SU-DHL-6 (cell line): ENCODE measurements at regions not wholly inside any gene's neighbourhood (a gene's known extent, or its start where the extent isn't known, plus 50 kb on each side); places are given as distances from the start of the nearest gene placed in this dataset.

Experiments used
- H2AFZ ChIP-seq: fragments of 200-600 bp; sonication (generic); 2 replicates; pipeline ENCODE4 v1.6.1; 2014; ENCODE audit warnings: low read depth, mild to moderate bottlenecking, moderate library complexity, mixed read lengths, antibody characterized with exemption, low read length; ENCODE audit not compliant: severe bottlenecking
- H3F3A ChIP-seq: fragments of 200-600 bp; shearing (Covaris generic); 2 replicates; pipeline ENCODE4 v1.6.0; 2016; ENCODE audit warnings: antibody characterized with exemption, mild to moderate bottlenecking; ENCODE audit not compliant: insufficient read depth
- H3K27ac ChIP-seq: fragments of 200-600 bp; sonication (generic); 2 replicates; pipeline ENCODE4 v1.5.1; 2016; ENCODE audit warnings: low read depth, mild to moderate bottlenecking, low read length, moderate library complexity, mixed read lengths
- H3K27me3 ChIP-seq: fragments of 200-600 bp; sonication (generic), shearing (Covaris generic); 2 replicates; pipeline ENCODE4 v1.6.0; 2014; ENCODE audit warnings: mild to moderate bottlenecking, low read length
- H3K36me3 ChIP-seq: fragments of 200-600 bp; sonication (generic); 2 replicates; pipeline ENCODE4 v1.6.1; 2014; ENCODE audit warnings: mild to moderate bottlenecking, low read length, mixed read lengths
- H3K4me2 ChIP-seq: fragments of 300-600, 200-600 bp; shearing (Covaris generic), sonication (generic); 2 replicates; pipeline ENCODE4 v1.6.0; 2014; ENCODE audit warnings: low read length, low read depth, mild to moderate bottlenecking; ENCODE audit not compliant: poor library complexity, severe bottlenecking
- H3K4me3 ChIP-seq: fragments of 200-600 bp; sonication (generic); 2 replicates; pipeline ENCODE4 v1.5.1; 2014; ENCODE audit warnings: antibody characterized with exemption, low read length, mild to moderate bottlenecking, mixed read lengths; ENCODE audit not compliant: insufficient read depth, poor library complexity, severe bottlenecking
- H3K79me2 ChIP-seq: fragments of 200-600 bp; sonication (generic); 2 replicates; pipeline ENCODE4 v1.6.1; 2014; ENCODE audit warnings: mild to moderate bottlenecking, low read length, moderate library complexity; ENCODE audit not compliant: insufficient read depth
- H3K9ac ChIP-seq: fragments of 200-600 bp; sonication (generic); 2 replicates; pipeline ENCODE4 v1.7.0; 2014; ENCODE audit warnings: mild to moderate bottlenecking, low read length
- H3K9me2 ChIP-seq: fragments of 200-600 bp; sonication (generic); replicated peaks from 2 replicates; pipeline ENCODE4 v1.6.1; 2014; ENCODE audit warnings: low read length; ENCODE audit not compliant: insufficient read depth
- H3K9me3 ChIP-seq: fragments of 200-600 bp; sonication (generic); 2 replicates; pipeline ENCODE4 v1.6.1; 2014; ENCODE audit warnings: low read length, mixed read lengths; ENCODE audit not compliant: insufficient read depth
- H4K20me1 ChIP-seq: fragments of 200-600 bp; sonication (generic); 2 replicates; pipeline ENCODE4 v1.6.1; 2014; ENCODE audit warnings: low read depth, mild to moderate bottlenecking, antibody characterized with exemption, low read length, moderate library complexity, mixed read lengths
- EZH2phosphoT487 ChIP-seq: fragments of 200-600 bp; sonication (generic), shearing (Covaris generic); conservative IDR thresholded peaks from 2 replicates; pipeline ENCODE4 v1.6.1; 2018; ENCODE audit warnings: mild to moderate bottlenecking, antibody characterized with exemption, low read length, moderate library complexity, mixed read lengths
- TF ChIP-seq, protein P1 (sequence below): fragments of 200-600 bp; sonication (generic); IDR thresholded peaks from one replicate; pipeline ENCODE4 v1.5.1; 2017; ENCODE audit warnings: antibody characterized with exemption, mild to moderate bottlenecking, low read length, moderate library complexity; ENCODE audit not compliant: insufficient read depth, poor library complexity, severe bottlenecking

DNA sequence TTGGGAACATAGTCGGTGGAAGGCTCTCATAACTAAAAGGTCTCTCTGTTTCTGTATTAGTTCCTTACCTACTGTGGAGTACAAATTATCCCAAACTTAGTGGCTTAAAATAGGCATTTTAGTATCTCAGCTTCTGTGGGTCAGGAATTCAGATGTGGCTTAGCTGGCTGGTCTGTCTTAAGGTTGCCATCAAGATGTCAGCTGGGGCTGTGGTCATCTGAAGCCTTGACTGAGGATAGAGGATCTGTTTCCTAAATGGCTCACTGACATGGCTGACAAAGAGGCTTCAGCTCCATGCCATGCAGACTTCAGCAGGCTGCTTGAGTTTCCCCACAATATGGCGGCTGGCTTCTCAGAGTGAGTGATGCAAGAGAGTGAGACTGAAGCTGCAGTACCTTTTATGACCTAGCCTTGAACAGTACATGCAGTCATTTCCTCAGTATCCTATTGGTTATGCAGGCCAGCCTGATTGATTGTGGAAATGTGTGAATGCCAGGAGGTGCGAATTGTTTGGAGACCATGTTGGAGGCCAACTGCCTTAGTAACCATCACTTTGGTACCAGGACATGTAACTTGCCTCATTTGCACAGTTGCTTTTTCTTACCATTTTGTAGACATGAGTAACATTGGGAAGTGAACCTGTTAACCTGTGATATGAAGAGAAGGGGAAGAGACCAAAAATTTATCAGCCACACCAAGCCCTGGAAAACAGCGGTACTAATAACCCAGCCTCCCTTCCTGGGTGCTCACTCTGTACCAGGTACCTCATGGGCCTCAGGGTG is 152.8 kb upstream of the IER5L start:
- Histone ChIP-seq H3F3A (no peaks in the 10 kb centered on the region), H3K9me3 (no peaks in the 10 kb centered on the region), H3K9ac (no peak overlapping the region), H3K9me2 (no peaks in the 10 kb centered on the region), H3K36me3 (no peaks in the 10 kb centered on the region), H3K27me3 (no peaks in the 10 kb centered on the region), H4K20me1 (no peaks in the 10 kb centered on the region), H2AFZ (no peak overlapping the region), H3K4me2 (no peak overlapping the region), H3K4me3 (no peak overlapping the region), H3K79me2 (no peaks in the 10 kb centered on the region), H3K27ac (no peak overlapping the region)
- TF ChIP-seq EZH2phosphoT487 = no peak
- TF ChIP-seq, protein P1, sequence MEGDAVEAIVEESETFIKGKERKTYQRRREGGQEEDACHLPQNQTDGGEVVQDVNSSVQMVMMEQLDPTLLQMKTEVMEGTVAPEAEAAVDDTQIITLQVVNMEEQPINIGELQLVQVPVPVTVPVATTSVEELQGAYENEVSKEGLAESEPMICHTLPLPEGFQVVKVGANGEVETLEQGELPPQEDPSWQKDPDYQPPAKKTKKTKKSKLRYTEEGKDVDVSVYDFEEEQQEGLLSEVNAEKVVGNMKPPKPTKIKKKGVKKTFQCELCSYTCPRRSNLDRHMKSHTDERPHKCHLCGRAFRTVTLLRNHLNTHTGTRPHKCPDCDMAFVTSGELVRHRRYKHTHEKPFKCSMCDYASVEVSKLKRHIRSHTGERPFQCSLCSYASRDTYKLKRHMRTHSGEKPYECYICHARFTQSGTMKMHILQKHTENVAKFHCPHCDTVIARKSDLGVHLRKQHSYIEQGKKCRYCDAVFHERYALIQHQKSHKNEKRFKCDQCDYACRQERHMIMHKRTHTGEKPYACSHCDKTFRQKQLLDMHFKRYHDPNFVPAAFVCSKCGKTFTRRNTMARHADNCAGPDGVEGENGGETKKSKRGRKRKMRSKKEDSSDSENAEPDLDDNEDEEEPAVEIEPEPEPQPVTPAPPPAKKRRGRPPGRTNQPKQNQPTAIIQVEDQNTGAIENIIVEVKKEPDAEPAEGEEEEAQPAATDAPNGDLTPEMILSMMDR = no peak

DNA sequence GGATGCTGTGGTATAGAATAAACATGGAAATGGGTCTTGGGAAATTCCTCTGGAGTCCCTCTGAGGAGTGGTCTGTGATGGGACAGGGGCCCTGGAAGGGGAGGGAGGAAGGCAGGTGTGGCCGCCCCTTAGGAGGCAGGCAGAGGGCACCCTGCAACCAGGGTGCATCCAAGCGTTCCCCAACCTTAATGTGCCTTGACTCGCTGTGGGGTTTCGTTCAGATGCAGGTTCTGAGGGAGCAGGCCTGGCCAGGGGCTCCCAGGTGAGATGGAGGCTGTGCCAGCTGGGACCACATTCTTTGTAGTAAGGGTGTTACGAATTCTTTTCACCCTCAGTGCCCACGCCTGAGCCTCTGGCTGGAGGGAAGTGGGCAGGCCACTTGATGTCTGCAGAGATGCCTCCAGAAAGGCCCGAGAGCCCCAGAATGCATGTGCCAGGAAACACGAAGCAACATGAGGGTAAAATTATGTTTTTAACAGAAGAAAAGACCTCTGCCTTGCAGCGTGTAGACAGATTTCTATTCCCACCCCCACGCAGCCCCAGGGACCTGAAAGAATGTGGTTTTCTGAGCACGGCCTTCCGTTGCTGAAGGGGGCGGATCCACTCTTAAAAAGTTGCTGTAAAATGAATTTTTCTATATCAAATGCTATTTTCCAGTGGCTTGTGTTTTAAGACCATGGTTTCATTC is 150.4 kb upstream of the IER5L start:
- no peak overlapping the region for H3K4me2 ChIP-seq
- no peaks in the 10 kb centered on the region for H3F3A ChIP-seq
- H3K9me3 ChIP-seq = no peaks in the 10 kb centered on the region
- H2AFZ ChIP-seq = no peak overlapping the region
- H3K27me3 ChIP-seq = no peaks in the 10 kb centered on the region
- no peak overlapping the region for H3K4me3 ChIP-seq
- H3K27ac ChIP-seq = no peak overlapping the region
- no peaks in the 10 kb centered on the region for H3K79me2 ChIP-seq
- no peak overlapping the region for H3K9ac ChIP-seq
- no peaks in the 10 kb centered on the region for H3K36me3 ChIP-seq
- no peaks in the 10 kb centered on the region for H3K9me2 ChIP-seq
- H4K20me1 ChIP-seq = no peaks in the 10 kb centered on the region
- TF ChIP-seq, protein P1 = no peak
- TF ChIP-seq EZH2phosphoT487 = no peak

DNA sequence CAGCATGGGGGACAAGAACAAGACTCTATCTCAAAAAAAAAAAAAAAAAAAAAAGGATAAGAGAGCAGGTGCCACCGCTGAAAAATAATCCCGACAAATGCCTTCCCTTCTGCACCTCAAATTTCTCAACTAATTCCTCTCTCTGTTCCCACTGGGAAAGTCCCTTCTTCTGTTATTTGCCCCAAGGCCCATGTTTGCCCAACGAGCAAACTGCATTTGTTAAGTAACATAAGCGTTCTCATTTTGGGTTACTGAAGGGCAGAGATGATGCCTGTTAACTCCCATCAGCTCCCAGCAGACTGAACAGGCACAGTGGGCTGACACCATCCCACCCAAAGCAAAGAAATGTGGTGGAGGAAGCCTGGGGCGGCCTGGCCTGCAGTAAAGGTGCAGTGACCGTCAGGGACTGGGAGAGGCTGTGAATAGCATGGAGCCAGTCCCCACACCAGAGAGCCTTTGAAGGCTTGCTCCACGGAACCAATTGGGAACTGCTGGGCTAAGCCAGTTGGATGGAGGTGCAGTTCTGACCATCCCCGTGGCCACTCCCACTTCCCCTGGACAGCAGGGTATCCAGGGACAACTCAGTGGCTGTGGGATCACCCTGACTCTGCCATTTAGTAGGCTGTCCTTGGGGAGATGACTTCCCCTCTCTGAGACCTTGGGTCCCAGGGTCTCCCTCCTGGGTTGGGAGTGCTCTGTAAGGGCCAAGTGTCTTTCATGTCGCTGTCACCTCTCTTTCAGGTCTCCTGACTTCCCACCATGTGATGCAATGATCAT is 149.7 kb upstream of the IER5L start:
- Histone ChIP-seq H3K79me2 (no peaks in the 10 kb centered on the region), H3F3A (no peaks in the 10 kb centered on the region), H3K9me3 (no peaks in the 10 kb centered on the region), H3K9me2 (no peaks in the 10 kb centered on the region), H3K27me3 (no peaks in the 10 kb centered on the region), H4K20me1 (no peaks in the 10 kb centered on the region), H3K4me2 (no peak overlapping the region), H3K9ac (no peak overlapping the region), H2AFZ (no peak overlapping the region), H3K27ac (no peak overlapping the region), H3K36me3 (no peaks in the 10 kb centered on the region), H3K4me3 (no peak overlapping the region)
- TF ChIP-seq, protein P1 = no peak
- TF ChIP-seq EZH2phosphoT487 = no peak
